ENCODE measurements at regions not wholly inside any gene's neighbourhood (a gene's known extent, or its start where the extent isn't known, plus 50 kb on each side); places are given as distances from the start of the nearest gene placed in this dataset.

GRCh38 chr12:72723732-72724131 is 451.6 kb downstream of the TRHDE start:
- no peak for TF ChIP-seq CTCF (IDR thresholded peaks at IDR 0.05; ENCODE audit: unreplicated experiment)
- BruUV-seq (replicated peaks) = no TSS peak
- no peak overlapping the region for H3K4me3 Mint-ChIP-seq (ENCODE audit: unreplicated experiment)
- intact Hi-C loops (cut with micrococcal nuclease) = no loop called here
- peaks cover 10% of the 10 kb centered on the region for H3K9me3 Mint-ChIP-seq (ENCODE audit: unreplicated experiment)
- H3K27me3 Mint-ChIP-seq (ENCODE audit: insufficient read depth, unreplicated experiment) = no peaks in the 10 kb centered on the region
- H3K4me1 Mint-ChIP-seq (ENCODE audit: insufficient read depth, unreplicated experiment) = no peaks in the 10 kb centered on the region
- no peak overlapping the region for H3K27ac Mint-ChIP-seq (ENCODE audit: low read depth, unreplicated experiment)
- POLR2A ChIA-PET = no interaction called here
- CTCF ChIA-PET = no interaction called here
- DNase-seq (ENCODE audit: unreplicated experiment) = no peak
- no peaks in the 10 kb centered on the region for H3K36me3 Mint-ChIP-seq (ENCODE audit: insufficient read depth, unreplicated experiment)

- Mint-ChIP-seq H3K36me3 (ENCODE audit: insufficient read depth, unreplicated experiment) (no peaks in the 10 kb centered on the region), H3K4me3 (ENCODE audit: unreplicated experiment) (no peak overlapping the region), H3K27ac (ENCODE audit: low read depth, unreplicated experiment) (no peak overlapping the region), H3K9me3 (ENCODE audit: unreplicated experiment) (no peaks in the 10 kb centered on the region), H3K27me3 (ENCODE audit: insufficient read depth, unreplicated experiment) (no peaks in the 10 kb centered on the region), H3K4me1 (ENCODE audit: insufficient read depth, unreplicated experiment) (no peaks in the 10 kb centered on the region)
- CTCF ChIA-PET = interaction anchor here (0.6 kb wide), 1 partner anchor 75 kb away, joined by 3 read pairs; no protein-coding TSS in a partner anchor
- no TSS peak for BruUV-seq (replicated peaks)
- intact Hi-C loops (cut with micrococcal nuclease) = no loop called here
- no peak for DNase-seq (ENCODE audit: unreplicated experiment)
- POLR2A ChIA-PET = no interaction called here
- TF ChIP-seq CTCF (IDR thresholded peaks at IDR 0.05; ENCODE audit: unreplicated experiment) = no peak
These were observed 457.4 kb downstream of the TRHDE start for GRCh38 chr12:72729451-72730010.

- BruUV-seq (replicated peaks) = no TSS peak
- Mint-ChIP-seq H3K27me3 (ENCODE audit: insufficient read depth, unreplicated experiment) (no peaks in the 10 kb centered on the region), H3K36me3 (ENCODE audit: insufficient read depth, unreplicated experiment) (no peaks in the 10 kb centered on the region), H3K4me1 (ENCODE audit: insufficient read depth, unreplicated experiment) (no peaks in the 10 kb centered on the region), H3K27ac (ENCODE audit: low read depth, unreplicated experiment) (no peak overlapping the region), H3K4me3 (ENCODE audit: unreplicated experiment) (no peak overlapping the region), H3K9me3 (ENCODE audit: unreplicated experiment) (no peaks in the 10 kb centered on the region)
- no peak for DNase-seq (ENCODE audit: unreplicated experiment)
- intact Hi-C loops (cut with micrococcal nuclease) = no loop called here
- ChIA-PET CTCF (no interaction called here), POLR2A (no interaction called here)
- TF ChIP-seq CTCF (IDR thresholded peaks at IDR 0.05; ENCODE audit: unreplicated experiment) = no peak
These were observed 462.4 kb downstream of the TRHDE start for GRCh38 chr12:72734581-72734980.

GRCh38 chr12:72738811-72739210 is 466.6 kb downstream of the TRHDE start:
- CTCF ChIA-PET = no interaction called here

More at GRCh38 chr12:72738811-72739210, 466.6 kb downstream of the TRHDE start:
- Mint-ChIP-seq H3K27ac (ENCODE audit: low read depth, unreplicated experiment) (no peak overlapping the region), H3K4me1 (ENCODE audit: insufficient read depth, unreplicated experiment) (no peaks in the 10 kb centered on the region), H3K36me3 (ENCODE audit: insufficient read depth, unreplicated experiment) (no peaks in the 10 kb centered on the region), H3K9me3 (ENCODE audit: unreplicated experiment) (peaks cover 18% of the 10 kb centered on the region), H3K4me3 (ENCODE audit: unreplicated experiment) (no peak overlapping the region), H3K27me3 (ENCODE audit: insufficient read depth, unreplicated experiment) (no peaks in the 10 kb centered on the region)
- TF ChIP-seq CTCF (IDR thresholded peaks at IDR 0.05; ENCODE audit: unreplicated experiment) = no peak
- intact Hi-C loops (cut with micrococcal nuclease) = no loop called here
- BruUV-seq (replicated peaks) = no TSS peak
- POLR2A ChIA-PET = interaction anchor here (0.8 kb wide), 1 partner anchor 21 kb away, joined by 3 read pairs; no protein-coding TSS in a partner anchor
- no peak for DNase-seq (ENCODE audit: unreplicated experiment)
